Neural cell (in vitro differentiated cells): ENCODE measurements at regions not wholly inside any gene's neighbourhood (a gene's known extent, or its start where the extent isn't known, plus 50 kb on each side); places are given as distances from the start of the nearest gene placed in this dataset.

Source experiments
- H2AFZ ChIP-seq: fragments of 200-600, 300-800 bp; sonication (generic), shearing (Covaris generic); 2 replicates; pipeline ENCODE4 v1.6.0; 2014; ENCODE audit warnings: low read depth, mild to moderate bottlenecking, antibody characterized with exemption, low read length, moderate library complexity
- H3F3A ChIP-seq: fragments of 200-600 bp; shearing (Covaris generic); 2 replicates; pipeline ENCODE4 v1.6.1; 2016; ENCODE audit warnings: mild to moderate bottlenecking, moderate library complexity, mixed read lengths, antibody characterized with exemption, low read length; ENCODE audit not compliant: insufficient read depth, poor library complexity, severe bottlenecking
- H3K27ac ChIP-seq: fragments of 200-600, 300-800 bp; sonication (generic), shearing (Covaris generic); 2 replicates; pipeline ENCODE4 v1.5.1; 2014; ENCODE audit warnings: mild to moderate bottlenecking, low read length, moderate library complexity
- H3K27me3 ChIP-seq: fragments of 300-800, 200-600 bp; sonication (generic), shearing (Covaris generic); 2 replicates; pipeline ENCODE4 v1.6.0; 2014; ENCODE audit warnings: mild to moderate bottlenecking, low read depth, low read length, moderate library complexity; ENCODE audit not compliant: insufficient read depth
- H3K36me3 ChIP-seq: fragments of 300-800, 200-600 bp; sonication (generic), shearing (Covaris generic); 2 replicates; pipeline ENCODE4 v1.5.1; 2014; ENCODE audit warnings: mild to moderate bottlenecking, antibody characterized with exemption, low read length, moderate library complexity; ENCODE audit not compliant: insufficient read depth
- H3K4me2 ChIP-seq: fragments of 300-800, 200-600 bp; sonication (generic), shearing (Covaris generic); 2 replicates; pipeline ENCODE4 v1.6.0; 2014; ENCODE audit warnings: mild to moderate bottlenecking, low read length
- H3K4me3 ChIP-seq: fragments of 300-800, 200-600 bp; sonication (generic), shearing (Covaris generic); 2 replicates; pipeline ENCODE4 v1.5.1; 2014; ENCODE audit warnings: mild to moderate bottlenecking, low read length, moderate library complexity
- H3K79me2 ChIP-seq: fragments of 200-600 bp; shearing (Covaris generic); replicated peaks from 2 replicates; pipeline ENCODE4 v1.6.0; 2014; ENCODE audit warnings: mild to moderate bottlenecking, low read length, moderate library complexity; ENCODE audit not compliant: insufficient read depth
- H3K9ac ChIP-seq: fragments of 300-800, 200-600 bp; sonication (generic), shearing (Covaris generic); 2 replicates; pipeline ENCODE4 v1.6.1; 2016; ENCODE audit warnings: mild to moderate bottlenecking, low read length, mixed read lengths
- H3K9me2 ChIP-seq: fragments of 200-600 bp; shearing (Covaris generic); 2 replicates; pipeline ENCODE4 v1.6.1; 2016; ENCODE audit warnings: mild to moderate bottlenecking, low read length, mixed read lengths; ENCODE audit not compliant: insufficient read depth
- H3K9me3 ChIP-seq: fragments of 200-600, 300-800 bp; sonication (generic), shearing (Covaris generic); 2 replicates; pipeline ENCODE4 v1.6.1; 2016; ENCODE audit warnings: mild to moderate bottlenecking, mixed run types, low read length, moderate library complexity, mixed read lengths
- H4K20me1 ChIP-seq: fragments of 200-600 bp; shearing (Covaris generic); 2 replicates; pipeline ENCODE4 v1.6.1; 2016; ENCODE audit warnings: mild to moderate bottlenecking, mixed run types; ENCODE audit not compliant: insufficient read depth
- EP300 ChIP-seq: fragments of 450-650 bp; conservative IDR thresholded peaks from 2 replicates; pipeline ENCODE4 v1.6.1; 2014; ENCODE audit warnings: antibody characterized with exemption, mild to moderate bottlenecking, moderate library complexity; ENCODE audit not compliant: poor library complexity, severe bottlenecking
- EZH2 ChIP-seq: fragments of 200-600, 300-800 bp; shearing (Covaris generic), sonication (generic); IDR thresholded peaks from 2 replicates; pipeline ENCODE4 v1.6.1; 2014; ENCODE audit warnings: antibody characterized with exemption, low read length, borderline replicate concordance, mild to moderate bottlenecking; ENCODE audit not compliant: insufficient read depth, poor library complexity, severe bottlenecking
- MXI1 ChIP-seq: fragments of 450-650 bp; conservative IDR thresholded peaks from 2 replicates; pipeline ENCODE4 v1.6.1; 2014; ENCODE audit warnings: antibody characterized with exemption, mild to moderate bottlenecking; ENCODE audit not compliant: poor library complexity, severe bottlenecking
- POLR2AphosphoS5 ChIP-seq: IDR thresholded peaks from 2 replicates; pipeline ENCODE4 v1.6.1; 2012
- RAD21 ChIP-seq: fragments of 450-650 bp; conservative IDR thresholded peaks from 2 replicates; pipeline ENCODE4 v1.6.1; 2014; ENCODE audit warnings: antibody characterized with exemption, mild to moderate bottlenecking, moderate library complexity
- SMC3 ChIP-seq: fragments of 450-650 bp; conservative IDR thresholded peaks from 2 replicates; pipeline ENCODE4 v1.6.1; 2014; ENCODE audit warnings: antibody characterized with exemption, mild to moderate bottlenecking, moderate library complexity; ENCODE audit not compliant: poor library complexity
- TAF1 ChIP-seq: IDR thresholded peaks from 2 replicates; pipeline ENCODE4 v1.6.1; 2012; ENCODE audit warnings: low read depth
- TF ChIP-seq, protein P1 (sequence below): IDR thresholded peaks from 2 replicates; pipeline ENCODE4 v1.6.1; 2012; ENCODE audit warnings: borderline replicate concordance
- TF ChIP-seq, protein P2 (sequence below): fragments of 450-650 bp; IDR thresholded peaks from 2 replicates; pipeline ENCODE4 v1.5.1; 2014; ENCODE audit warnings: antibody characterized with exemption, mild to moderate bottlenecking, moderate library complexity; ENCODE audit not compliant: poor library complexity, severe bottlenecking

GRCh38 chr16:87134628-87134995, 182.6 kb downstream of the C16orf95 start:
- TF ChIP-seq, protein P1, sequence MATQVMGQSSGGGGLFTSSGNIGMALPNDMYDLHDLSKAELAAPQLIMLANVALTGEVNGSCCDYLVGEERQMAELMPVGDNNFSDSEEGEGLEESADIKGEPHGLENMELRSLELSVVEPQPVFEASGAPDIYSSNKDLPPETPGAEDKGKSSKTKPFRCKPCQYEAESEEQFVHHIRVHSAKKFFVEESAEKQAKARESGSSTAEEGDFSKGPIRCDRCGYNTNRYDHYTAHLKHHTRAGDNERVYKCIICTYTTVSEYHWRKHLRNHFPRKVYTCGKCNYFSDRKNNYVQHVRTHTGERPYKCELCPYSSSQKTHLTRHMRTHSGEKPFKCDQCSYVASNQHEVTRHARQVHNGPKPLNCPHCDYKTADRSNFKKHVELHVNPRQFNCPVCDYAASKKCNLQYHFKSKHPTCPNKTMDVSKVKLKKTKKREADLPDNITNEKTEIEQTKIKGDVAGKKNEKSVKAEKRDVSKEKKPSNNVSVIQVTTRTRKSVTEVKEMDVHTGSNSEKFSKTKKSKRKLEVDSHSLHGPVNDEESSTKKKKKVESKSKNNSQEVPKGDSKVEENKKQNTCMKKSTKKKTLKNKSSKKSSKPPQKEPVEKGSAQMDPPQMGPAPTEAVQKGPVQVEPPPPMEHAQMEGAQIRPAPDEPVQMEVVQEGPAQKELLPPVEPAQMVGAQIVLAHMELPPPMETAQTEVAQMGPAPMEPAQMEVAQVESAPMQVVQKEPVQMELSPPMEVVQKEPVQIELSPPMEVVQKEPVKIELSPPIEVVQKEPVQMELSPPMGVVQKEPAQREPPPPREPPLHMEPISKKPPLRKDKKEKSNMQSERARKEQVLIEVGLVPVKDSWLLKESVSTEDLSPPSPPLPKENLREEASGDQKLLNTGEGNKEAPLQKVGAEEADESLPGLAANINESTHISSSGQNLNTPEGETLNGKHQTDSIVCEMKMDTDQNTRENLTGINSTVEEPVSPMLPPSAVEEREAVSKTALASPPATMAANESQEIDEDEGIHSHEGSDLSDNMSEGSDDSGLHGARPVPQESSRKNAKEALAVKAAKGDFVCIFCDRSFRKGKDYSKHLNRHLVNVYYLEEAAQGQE, result no peak
- TF ChIP-seq EZH2 (no peak), EP300 (no peak), SMC3 (no peak), POLR2AphosphoS5 (no peak), TAF1 (no peak), RAD21 (no peak), MXI1 (no peak)
- TF ChIP-seq, protein P2, sequence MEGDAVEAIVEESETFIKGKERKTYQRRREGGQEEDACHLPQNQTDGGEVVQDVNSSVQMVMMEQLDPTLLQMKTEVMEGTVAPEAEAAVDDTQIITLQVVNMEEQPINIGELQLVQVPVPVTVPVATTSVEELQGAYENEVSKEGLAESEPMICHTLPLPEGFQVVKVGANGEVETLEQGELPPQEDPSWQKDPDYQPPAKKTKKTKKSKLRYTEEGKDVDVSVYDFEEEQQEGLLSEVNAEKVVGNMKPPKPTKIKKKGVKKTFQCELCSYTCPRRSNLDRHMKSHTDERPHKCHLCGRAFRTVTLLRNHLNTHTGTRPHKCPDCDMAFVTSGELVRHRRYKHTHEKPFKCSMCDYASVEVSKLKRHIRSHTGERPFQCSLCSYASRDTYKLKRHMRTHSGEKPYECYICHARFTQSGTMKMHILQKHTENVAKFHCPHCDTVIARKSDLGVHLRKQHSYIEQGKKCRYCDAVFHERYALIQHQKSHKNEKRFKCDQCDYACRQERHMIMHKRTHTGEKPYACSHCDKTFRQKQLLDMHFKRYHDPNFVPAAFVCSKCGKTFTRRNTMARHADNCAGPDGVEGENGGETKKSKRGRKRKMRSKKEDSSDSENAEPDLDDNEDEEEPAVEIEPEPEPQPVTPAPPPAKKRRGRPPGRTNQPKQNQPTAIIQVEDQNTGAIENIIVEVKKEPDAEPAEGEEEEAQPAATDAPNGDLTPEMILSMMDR, result no peak
- H3K4me3 ChIP-seq, result no peak overlapping the region
- no peaks in the 10 kb centered on the region for H3K79me2 ChIP-seq
- no peak overlapping the region for H2AFZ ChIP-seq
- no peaks in the 10 kb centered on the region for H4K20me1 ChIP-seq
- no peak overlapping the region for H3K9ac ChIP-seq
- no peaks in the 10 kb centered on the region for H3K9me2 ChIP-seq
- H3K4me2 ChIP-seq, result no peak overlapping the region
- H3K27me3 ChIP-seq, result no peaks in the 10 kb centered on the region
- H3K27ac ChIP-seq, result no peak overlapping the region
- H3K36me3 ChIP-seq, result no peaks in the 10 kb centered on the region
- no peaks in the 10 kb centered on the region for H3F3A ChIP-seq
- H3K9me3 ChIP-seq, result no peaks in the 10 kb centered on the region

DNA sequence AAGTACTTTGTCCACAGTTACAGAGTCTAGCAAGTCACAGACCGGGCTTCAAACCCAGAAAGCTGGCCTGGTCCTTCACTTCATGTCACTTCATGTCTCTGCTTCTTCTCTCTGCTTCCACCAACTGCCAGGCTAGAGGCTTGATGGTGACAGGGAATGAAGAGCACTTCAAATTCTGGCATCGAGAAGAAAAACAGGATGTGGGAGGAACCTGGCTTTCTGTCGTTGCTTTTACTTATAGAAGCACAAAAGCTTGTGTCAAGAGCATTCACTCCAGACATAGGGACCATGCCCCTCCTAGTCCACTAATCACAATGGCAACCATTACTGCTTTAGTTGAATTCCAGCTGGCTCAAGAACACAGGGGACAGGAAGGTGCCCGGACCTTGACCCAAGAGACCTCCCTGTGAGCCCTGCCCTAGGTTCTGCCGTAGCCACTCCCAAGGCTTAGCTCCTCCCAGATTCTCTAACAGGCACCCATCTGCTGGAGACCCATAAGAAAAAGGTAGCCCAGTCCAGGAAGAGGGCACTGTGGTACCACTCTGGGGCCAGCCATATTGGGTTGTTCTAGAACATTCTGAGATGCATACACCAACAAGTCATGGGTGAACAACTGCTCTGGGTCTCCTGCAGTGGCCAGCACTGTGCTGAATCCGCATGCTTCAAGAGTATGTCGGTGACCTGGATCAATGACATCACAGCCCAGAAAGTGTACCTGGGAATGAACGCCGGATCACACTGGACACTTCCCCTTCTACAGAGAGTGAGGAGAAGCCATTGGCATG, 181.8 kb downstream of the C16orf95 start:
- Histone ChIP-seq H3K27me3 (no peaks in the 10 kb centered on the region), H4K20me1 (no peaks in the 10 kb centered on the region), H3K9me3 (no peaks in the 10 kb centered on the region), H3K36me3 (no peaks in the 10 kb centered on the region), H3K9ac (no peak overlapping the region), H3K4me2 (no peak overlapping the region), H2AFZ (no peak overlapping the region), H3K27ac (no peak overlapping the region), H3F3A (no peaks in the 10 kb centered on the region), H3K4me3 (no peak overlapping the region), H3K9me2 (no peaks in the 10 kb centered on the region), H3K79me2 (no peaks in the 10 kb centered on the region)
- no peak for TF ChIP-seq EP300
- no peak for TF ChIP-seq TAF1
- TF ChIP-seq EZH2, result no peak
- no peak for TF ChIP-seq SMC3
- TF ChIP-seq, protein P2, result no peak
- no peak for TF ChIP-seq RAD21
- TF ChIP-seq, protein P1, result no peak
- no peak for TF ChIP-seq MXI1
- no peak for TF ChIP-seq POLR2AphosphoS5
